ENCODE measurements at regions not wholly inside any gene's neighbourhood (a gene's known extent, or its start where the extent isn't known, plus 50 kb on each side); places are given as distances from the start of the nearest gene placed in this dataset.
A peak's percentile ranks its signal among the peaks of the same experiment; 100 is the strongest.

- peak in 1 of 2 donors; percentile 60 for DNase-seq (ENCODE audit: low read depth in 1 of 2, low spot score in 1 of 2)
- H3K36me3 ChIP-seq, result no peaks in the 10 kb centered on the region
- no peak overlapping the region for H3K27ac ChIP-seq
- no peak for TF ChIP-seq CTCF (IDR thresholded peaks at IDR 0.05; ENCODE audit: low read depth, low read length)
- no peak overlapping the region for H3K4me3 ChIP-seq
- H3K4me1 ChIP-seq (ENCODE audit: low read depth), result no peaks in the 10 kb centered on the region
- H3K27me3 ChIP-seq, result no peaks in the 10 kb centered on the region
- H3K9me3 ChIP-seq (ENCODE audit: low read depth), result no peaks in the 10 kb centered on the region
Measured at GRCh38 chr9:7452378-7452777, 347.2 kb downstream of the DMAC1 start.

GRCh38 chr9:7451062-7451461 is 348.5 kb downstream of the DMAC1 start:
- H3K4me1 ChIP-seq (ENCODE audit: low read depth), result no peaks in the 10 kb centered on the region
- H3K9me3 ChIP-seq (ENCODE audit: low read depth), result no peaks in the 10 kb centered on the region
- no peaks in the 10 kb centered on the region for H3K27me3 ChIP-seq
- no peak overlapping the region for H3K4me3 ChIP-seq
- no peak for TF ChIP-seq CTCF (IDR thresholded peaks at IDR 0.05; ENCODE audit: low read depth, low read length)
- peak in 1 of 2 donors; percentile 49 for DNase-seq (ENCODE audit: low read depth in 1 of 2, low spot score in 1 of 2)
- no peaks in the 10 kb centered on the region for H3K36me3 ChIP-seq
- H3K27ac ChIP-seq, result no peak overlapping the region

- DNase-seq (ENCODE audit: low read depth in 1 of 2, low spot score in 1 of 2), result peak in 1 of 2 donors; percentile 12
- TF ChIP-seq CTCF (IDR thresholded peaks at IDR 0.05; ENCODE audit: low read depth, low read length), result no peak
- H3K9me3 ChIP-seq (ENCODE audit: low read depth), result no peaks in the 10 kb centered on the region
- H3K27me3 ChIP-seq, result no peaks in the 10 kb centered on the region
- H3K4me3 ChIP-seq, result no peak overlapping the region
- no peaks in the 10 kb centered on the region for H3K4me1 ChIP-seq (ENCODE audit: low read depth)
- H3K27ac ChIP-seq, result no peak overlapping the region
- no peaks in the 10 kb centered on the region for H3K36me3 ChIP-seq
Measured at GRCh38 chr9:7443541-7443940, 356.0 kb downstream of the DMAC1 start.

GRCh38 chr9:7439355-7439995 is 360.1 kb downstream of the DMAC1 start:
- Histone ChIP-seq H3K9me3 (ENCODE audit: low read depth) (no peaks in the 10 kb centered on the region), H3K27me3 (no peaks in the 10 kb centered on the region), H3K27ac (no peak overlapping the region), H3K4me1 (ENCODE audit: low read depth) (no peaks in the 10 kb centered on the region), H3K4me3 (no peak overlapping the region), H3K36me3 (no peaks in the 10 kb centered on the region)
- DNase-seq (ENCODE audit: low read depth in 1 of 2, low spot score in 1 of 2), result peak in 1 of 2 donors; percentile 53
- TF ChIP-seq CTCF (IDR thresholded peaks at IDR 0.05; ENCODE audit: low read depth, low read length), result no peak

- Histone ChIP-seq H3K4me1 (ENCODE audit: low read depth) (no peaks in the 10 kb centered on the region), H3K9me3 (ENCODE audit: low read depth) (no peaks in the 10 kb centered on the region), H3K27me3 (no peaks in the 10 kb centered on the region), H3K4me3 (no peak overlapping the region), H3K27ac (no peak overlapping the region), H3K36me3 (no peaks in the 10 kb centered on the region)
- no peak for TF ChIP-seq CTCF (IDR thresholded peaks at IDR 0.05; ENCODE audit: low read depth, low read length)
- DNase-seq (ENCODE audit: low read depth in 1 of 2, low spot score in 1 of 2), result no peak
Measured at GRCh38 chr9:7436754-7437153, 362.8 kb downstream of the DMAC1 start.
